K562 (cell line): ENCODE measurements at regions not wholly inside any gene's neighbourhood (a gene's known extent, or its start where the extent isn't known, plus 50 kb on each side); places are given as distances from the start of the nearest gene placed in this dataset.

Experiments used
- ATAC-seq: fragments of 200-7000 bp; cut with Tn5 transposase; 3 replicates; pipeline ENCODE4 v1.9.1; 2020; ENCODE audit warnings: moderate library complexity
- BruUV-seq: library from RNA; stranded (reverse); fragments of 400-500 nt; replicated peaks from 2 replicates; lab custom pipeline; 2021; lab: Mats Ljungman, UMichigan
- CTCF ChIA-PET: fragments of 300-600 bp; formaldehyde crosslinking; extraction: SDS; loops from one replicate; lab custom pipeline; 2021; ENCODE audit warnings: low intra/inter-chr PET ratio; lab: Yijun Ruan, JAX
- POLR2A ChIA-PET: fragments of 300-600, 350-650 bp; sonication (Branson Sonifier 250); formaldehyde crosslinking; extraction: SDS; loops from one replicate; lab custom pipeline; 2021; ENCODE audit warnings: antibody characterized with exemption, inconsistent platforms; lab: Yijun Ruan, JAX
- DNase-seq, 4 experiments: peaks; one replicate each; pipeline versions ENCODE4 v3.0.0 to v3.0.0-alpha.2; 2011 to 2018; ENCODE audit warnings: low spot score in 3 of 4, mixed read lengths in 3 of 4; ENCODE audit errors: extremely low read depth in 1 of 4
- FAIRE-seq: peaks from 2 replicates; lab custom pipeline; 2011; peaks lifted over from hg19 to GRCh38; lab: Jason Lieb, UNC
- H2AFZ ChIP-seq: 2 replicates; pipeline ENCODE4 v1.6.0; 2011; ENCODE audit warnings: low read depth, low read length, control low read depth, inconsistent platforms
- H3K27ac ChIP-seq: fragments of 200-600 bp; 3 replicates; pipeline ENCODE4 v1.8.0; 2011; ENCODE audit warnings: low read depth, mild to moderate bottlenecking, control low read depth, inconsistent platforms, low read length, moderate library complexity, mixed read lengths; ENCODE audit errors: extremely low read depth
- H3K27me3 ChIP-seq, 2 experiments: fragments of 300-600 bp in 1 of 2; 2 replicates in 1 of 2; 3 replicates in 1 of 2; pipeline versions ENCODE4 v1.6.0 to v1.8.0; 2011; ENCODE audit warnings: inconsistent platforms in 2 of 2, low read length in 2 of 2, mild to moderate bottlenecking in 1 of 2, mixed read lengths in 1 of 2, moderate library complexity in 1 of 2; ENCODE audit not compliant: control insufficient read depth in 2 of 2, insufficient read depth in 2 of 2
- H3K36me3 ChIP-seq: fragments of 300-600 bp; 3 replicates; pipeline ENCODE4 v1.8.0; 2011; ENCODE audit warnings: mild to moderate bottlenecking, low read length, inconsistent platforms; ENCODE audit not compliant: control insufficient read depth, insufficient read depth
- H3K4me1 ChIP-seq, 2 experiments: fragments of 200-600 bp in 1 of 2; replicated peaks in 1 of 2; 2 replicates in 1 of 2; 3 replicates in 1 of 2; pipeline versions ENCODE4 v1.5.1 to v1.8.0; 2011; ENCODE audit warnings: inconsistent platforms in 2 of 2, low read length in 2 of 2, mild to moderate bottlenecking in 1 of 2, mixed read lengths in 1 of 2, moderate library complexity in 1 of 2; ENCODE audit not compliant: control insufficient read depth in 2 of 2, insufficient read depth in 2 of 2
- H3K4me2 ChIP-seq: 2 replicates; pipeline ENCODE4 v1.6.1; 2011; ENCODE audit warnings: low read length, control low read depth, inconsistent platforms, mixed read lengths; ENCODE audit not compliant: insufficient read depth
- H3K4me3 ChIP-seq: fragments of 200-600 bp; sonication (generic), shearing (Covaris generic); 2 replicates; pipeline ENCODE4 v1.5.1; 2016; ENCODE audit warnings: control low read depth, inconsistent platforms
- H3K79me2 ChIP-seq: fragments of 200-600 bp; 3 replicates; pipeline ENCODE4 v1.8.0; 2011; ENCODE audit warnings: low read length, inconsistent platforms; ENCODE audit not compliant: control insufficient read depth, insufficient read depth
- H3K9ac ChIP-seq, 2 experiments: 2 replicates each; pipeline versions ENCODE4 v1.6.0 to v1.6.1; 2011; ENCODE audit warnings: low read depth in 2 of 2, low read length in 2 of 2, control low read depth in 1 of 2, inconsistent platforms in 1 of 2, mild to moderate bottlenecking in 1 of 2, mixed read lengths in 1 of 2; ENCODE audit not compliant: insufficient read depth in 1 of 2
- H3K9me1 ChIP-seq: one replicate; pipeline ENCODE4 v1.6.0; 2011; ENCODE audit warnings: inconsistent platforms, mild to moderate bottlenecking, low read length, moderate library complexity; ENCODE audit not compliant: control insufficient read depth, insufficient read depth
- H3K9me3 ChIP-seq: replicated peaks from 2 replicates; pipeline ENCODE4 v1.5.1; 2011; ENCODE audit warnings: low read depth, low read length, inconsistent platforms; ENCODE audit not compliant: control insufficient read depth, insufficient read depth
- H4K20me1 ChIP-seq: replicated peaks from 2 replicates; pipeline ENCODE4 v1.6.1; 2011; ENCODE audit warnings: low read length, inconsistent platforms, mixed read lengths; ENCODE audit not compliant: control insufficient read depth, insufficient read depth
- ETS1 ChIP-seq: conservative IDR thresholded peaks from 2 replicates; pipeline ENCODE4 v1.6.1; 2011; ENCODE audit warnings: low read depth, mild to moderate bottlenecking, low read length; ENCODE audit not compliant: control insufficient read depth
- ETS2 ChIP-seq: IDR thresholded peaks from 2 replicates; pipeline ENCODE4 v1.6.1; 2016; ENCODE audit warnings: borderline replicate concordance, missing genetic modification characterization, mild to moderate bottlenecking, moderate library complexity, missing compliant biosample characterization; ENCODE audit not compliant: poor library complexity, severe bottlenecking
- FOXO4 ChIP-seq: fragments of 450-650 bp; formaldehyde crosslinking; IDR thresholded peaks from 2 replicates; pipeline ENCODE4 v1.4.0; 2020; ENCODE audit warnings: mild to moderate bottlenecking, moderate library complexity
- FOXP1 ChIP-seq: sonication (generic); formaldehyde crosslinking; IDR thresholded peaks from 2 replicates; pipeline ENCODE4 v1.8.0; 2022; ENCODE audit warnings: mild to moderate bottlenecking, missing genetic modification reagents
- NRF1 ChIP-seq, 2 experiments: fragments of 450-650 bp; IDR thresholded peaks in 1 of 2; conservative IDR thresholded peaks in 1 of 2; 2 replicates each; pipeline ENCODE4 v1.6.1; 2014; ENCODE audit warnings: mild to moderate bottlenecking in 2 of 2
- PPARD ChIP-seq: fragments of 250-450 bp; sonication (Bioruptor Pico); IDR thresholded peaks from 2 replicates; pipeline ENCODE4 v1.8.0; 2022; ENCODE audit warnings: inconsistent platforms, mild to moderate bottlenecking, moderate library complexity
- PTBP1 ChIP-seq: fragments of 200-400 bp; formaldehyde crosslinking; IDR thresholded peaks from 2 replicates; pipeline ENCODE4 v1.6.1; 2017; ENCODE audit warnings: low read depth, low read length
- SOX6 ChIP-seq: fragments of 450-650 bp; IDR thresholded peaks from 2 replicates; pipeline ENCODE4 v1.6.1; 2014; ENCODE audit warnings: mild to moderate bottlenecking
- ZNF134 ChIP-seq: fragments of 250-450 bp; sonication (Bioruptor Pico); conservative IDR thresholded peaks from 2 replicates; pipeline ENCODE4 v1.4.0; 2020
- WGBS: fragments of 100-300 bp; shearing (Covaris generic); methylation state at CpG from one replicate; pipeline ENCODE4 v1.1.6; 2016; ENCODE audit warnings: low coverage, mixed read lengths; ENCODE audit not compliant: insufficient coverage; ENCODE audit errors: missing lambda C conversion rate; 5-methylcytosine and 5-hydroxymethylcytosine counted together
- in situ Hi-C: fragments of 300-500 bp; cut with MboI; formaldehyde crosslinking; loops from 4 replicates; pipeline ENCODE4 v1.15.0; 2018; ENCODE audit warnings: inconsistent platforms, mixed read lengths
- intact Hi-C: fragments of 100-400 bp; cut with micrococcal nuclease; formaldehyde crosslinking; loops from 2 replicates; pipeline ENCODE4 v1.14.2; 2022

- Histone ChIP-seq H3K9me1 (no peaks in the 10 kb centered on the region), H2AFZ (no peak overlapping the region), H3K9me3 (no peaks in the 10 kb centered on the region), H4K20me1 (no peaks in the 10 kb centered on the region), H3K4me1 (no peaks in the 10 kb centered on the region), H3K27ac (no peak overlapping the region), H3K4me3 (no peak overlapping the region), H3K36me3 (no peaks in the 10 kb centered on the region), H3K27me3 (no peaks in the 10 kb centered on the region), H3K9ac (no peak overlapping the region), H3K79me2 (no peaks in the 10 kb centered on the region), H3K4me2 (no peak overlapping the region)
- WGBS, result 0% methylated on average over 2 of the region's 2 CpGs
- no peak for ATAC-seq
- in situ Hi-C loops, result no loop called here
- TF ChIP-seq ETS2 (tag) (no peak), ETS1 (no peak), FOXO4 (CRISPR knock-in tag) (no peak), PTBP1 (no peak), ZNF134 (no peak), NRF1 (conservative IDR thresholded peaks at IDR 0.05 in 1 of 2, IDR thresholded peaks at IDR 0.05 in 1 of 2) (no peak), SOX6 (no peak), PPARD (CRISPR knock-in tag) (no peak), FOXP1 (CRISPR knock-in tag) (no peak)
- intact Hi-C loops, result no loop called here
- no peak for FAIRE-seq
- CTCF ChIA-PET, result no interaction called here
- POLR2A ChIA-PET, result no interaction called here
- DNase-seq, result no peak
- no TSS peak for BruUV-seq
Observed at GRCh38 chr13:86563308-86563707, 764.1 kb upstream of the SLITRK6 start.
